ENCODE measurements at regions not wholly inside any gene's neighbourhood (a gene's known extent, or its start where the extent isn't known, plus 50 kb on each side); places are given as distances from the start of the nearest gene placed in this dataset.

- intact Hi-C loops (cut with DNase I) = no loop called here
- no peak for DNase-seq
- Histone ChIP-seq H3K4me3 (replicated peaks in 1 of 3) (no peak overlapping the region), H3K36me3 (no peaks in the 10 kb centered on the region), H3K9me3 (no peaks in the 10 kb centered on the region), H3K4me1 (no peaks in the 10 kb centered on the region), H3K27ac (no peak overlapping the region), H3K27me3 (no peaks in the 10 kb centered on the region)
- TF ChIP-seq POLR2A (IDR thresholded peaks at IDR 0.05) (no peak), CTCF (IDR thresholded peaks at IDR 0.05) (no peak)
- WGBS, 2 donors = 93 to 94% methylated on average over 4 of the region's 4 CpGs
Measured at GRCh38 chr2:136171223-136171622, 53.3 kb upstream of the CXCR4 start.

- intact Hi-C loops (cut with DNase I) = no loop called here
- 70 to 71% methylated on average over 5 of the region's 5 CpGs for WGBS, 2 donors
- DNase-seq = no peak
- H3K27me3 ChIP-seq = no peaks in the 10 kb centered on the region
- H3K36me3 ChIP-seq = no peaks in the 10 kb centered on the region
- no peak overlapping the region for H3K27ac ChIP-seq
- H3K4me3 ChIP-seq (replicated peaks in 1 of 3) = no peak overlapping the region
- H3K9me3 ChIP-seq = no peaks in the 10 kb centered on the region
- no peaks in the 10 kb centered on the region for H3K4me1 ChIP-seq
- no peak for TF ChIP-seq POLR2A (IDR thresholded peaks at IDR 0.05)
Measured at GRCh38 chr2:136168720-136169119, 50.8 kb upstream of the CXCR4 start.

GRCh38 chr2:136167721-136168475 is 49.9 kb upstream of the CXCR4 start:
- Histone ChIP-seq H3K36me3 (no peaks in the 10 kb centered on the region), H3K27me3 (no peaks in the 10 kb centered on the region), H3K4me3 (replicated peaks in 1 of 3) (no peak overlapping the region), H3K4me1 (no peaks in the 10 kb centered on the region), H3K9me3 (no peaks in the 10 kb centered on the region), H3K27ac (no peak overlapping the region)
- TF ChIP-seq POLR2A (IDR thresholded peaks at IDR 0.05) = no peak
- TF ChIP-seq CTCF (IDR thresholded peaks at IDR 0.05) = no peak
- no peak for DNase-seq
- intact Hi-C loops (cut with DNase I) = no loop called here
- WGBS, 2 donors = 81 to 87% methylated on average over 8 of the region's 8 CpGs

All from thyroid gland (tissue), 4 donors.